GM23338 (cell line): ENCODE measurements at regions not wholly inside any gene's neighbourhood (a gene's known extent, or its start where the extent isn't known, plus 50 kb on each side); places are given as distances from the start of the nearest gene placed in this dataset.

Source experiments
- CREB1 ChIP-seq: fragments of 250-450 bp; sonication (Bioruptor Pico); IDR thresholded peaks from 2 replicates; pipeline ENCODE4 v1.5.0; 2020; ENCODE audit warnings: low read depth, mild to moderate bottlenecking, moderate library complexity
- CTCF ChIP-seq, 2 experiments: fragments of 200-600 bp in 1 of 2; sonication (generic) in 1 of 2; conservative IDR thresholded peaks; 2 replicates each; pipeline versions ENCODE4 v1.5.1 to v1.6.1; 2016 to 2017; ENCODE audit warnings: antibody characterized with exemption in 2 of 2, low read depth in 2 of 2, mild to moderate bottlenecking in 2 of 2, moderate library complexity in 1 of 2
- ETS1 ChIP-seq: IDR thresholded peaks from 2 replicates; pipeline ENCODE4 v1.6.1; 2016; ENCODE audit warnings: antibody characterized with exemption
- EZH2 ChIP-seq: fragments of 200-600 bp; sonication (generic); IDR thresholded peaks from one replicate; pipeline ENCODE4 v1.8.0; 2017; ENCODE audit warnings: antibody characterized with exemption, mild to moderate bottlenecking, low read depth; ENCODE audit not compliant: unreplicated experiment
- EZH2phosphoT487 ChIP-seq: fragments of 200-600 bp; sonication (generic); IDR thresholded peaks from one replicate; pipeline ENCODE4 v1.8.1; 2018; ENCODE audit warnings: antibody characterized with exemption; ENCODE audit not compliant: unreplicated experiment
- JUNB ChIP-seq: IDR thresholded peaks from one replicate; pipeline ENCODE4 v1.6.1; 2016; ENCODE audit warnings: antibody characterized with exemption; ENCODE audit not compliant: unreplicated experiment
- NANOG ChIP-seq: IDR thresholded peaks from 2 replicates; pipeline ENCODE4 v1.6.1; 2016; ENCODE audit warnings: antibody characterized with exemption, borderline replicate concordance
- POLR2AphosphoS5 ChIP-seq: IDR thresholded peaks from 2 replicates; pipeline ENCODE4 v1.6.1; 2016; ENCODE audit warnings: antibody characterized with exemption, low read depth
- REST ChIP-seq: IDR thresholded peaks from one replicate; pipeline ENCODE4 v1.6.1; 2018; ENCODE audit warnings: antibody characterized with exemption; ENCODE audit not compliant: unreplicated experiment
- STAT1 ChIP-seq: IDR thresholded peaks from one replicate; pipeline ENCODE4 v1.6.1; 2016; ENCODE audit warnings: antibody characterized with exemption; ENCODE audit not compliant: unreplicated experiment
- ZNF114 ChIP-seq: fragments of 250-450 bp; sonication (Bioruptor Pico); IDR thresholded peaks from 2 replicates; pipeline ENCODE4 v1.5.0; 2020; ENCODE audit warnings: mild to moderate bottlenecking, moderate library complexity
- ZNF331 ChIP-seq: fragments of 250-450 bp; sonication (Bioruptor Pico); IDR thresholded peaks from 2 replicates; pipeline ENCODE4 v1.5.0; 2020; ENCODE audit warnings: low read depth, mild to moderate bottlenecking, moderate library complexity
- ZNF462 ChIP-seq: fragments of 250-450 bp; sonication (Bioruptor Pico); IDR thresholded peaks from 2 replicates; pipeline ENCODE4 v1.5.0; 2020; ENCODE audit warnings: mild to moderate bottlenecking, moderate library complexity

- TF ChIP-seq CTCF (conservative IDR thresholded peaks at IDR 0.05; ENCODE audit: low read depth in 2 of 2): no peak
- no peak for TF ChIP-seq CREB1 (CRISPR knock-in tag)
- TF ChIP-seq ZNF331 (CRISPR knock-in tag): no peak
- no peak for TF ChIP-seq REST
- no peak for TF ChIP-seq EZH2
- TF ChIP-seq JUNB: no peak
- TF ChIP-seq EZH2phosphoT487: no peak
- TF ChIP-seq POLR2AphosphoS5: no peak
- no peak for TF ChIP-seq ETS1
- TF ChIP-seq NANOG: no peak
- TF ChIP-seq ZNF462 (CRISPR knock-in tag): no peak
- no peak for TF ChIP-seq ZNF114 (CRISPR knock-in tag)
- no peak for TF ChIP-seq STAT1
Observed at GRCh38 chr4:176868676-176869075, 76.0 kb upstream of the VEGFC start.
